Psoas muscle (tissue), 7 donors: ENCODE measurements at regions not wholly inside any gene's neighbourhood (a gene's known extent, or its start where the extent isn't known, plus 50 kb on each side); places are given as distances from the start of the nearest gene placed in this dataset.
"Not testable (repeated sequence)": the region's sequence is repeated elsewhere in the genome, so short reads cannot be mapped to it uniquely, and the experiment has no call there.

Source experiments
- ATAC-seq, 4 donors: fragments of 200-7000 bp; cut with Tn5 transposase; one replicate each; pipeline ENCODE4 v1.9.1; 2020; ENCODE audit warnings: moderate library complexity in 3 of 4, mild to moderate bottlenecking in 2 of 4
- DNase-seq, 2 donors: peaks; one replicate each; pipeline ENCODE4 v3.0.0-alpha.2; 2020
- H3K27ac ChIP-seq: fragments of 200-600 bp; one replicate; pipeline ENCODE4 v1.8.0; 2022
- H3K27me3 ChIP-seq, 3 donors: fragments of 200-600 bp in 1 of 3; one replicate each; pipeline versions ENCODE4 v1.6.1 to v1.8.0; 2013 to 2022; ENCODE audit warnings: low read length in 2 of 3, mild to moderate bottlenecking in 2 of 3, moderate library complexity in 1 of 3; ENCODE audit not compliant: insufficient read depth in 3 of 3
- H3K36me3 ChIP-seq, 2 donors: fragments of 200-600 bp in 1 of 2; one replicate each; pipeline versions ENCODE4 v1.6.1 to v1.8.0; 2013 to 2022; ENCODE audit warnings: low read depth in 1 of 2, mild to moderate bottlenecking in 1 of 2, moderate library complexity in 1 of 2; ENCODE audit not compliant: insufficient read depth in 1 of 2
- H3K4me1 ChIP-seq: fragments of 200-600 bp; one replicate; pipeline ENCODE4 v1.8.0; 2022
- H3K4me3 ChIP-seq: fragments of 200-600 bp; one replicate; pipeline ENCODE4 v1.8.0; 2022; ENCODE audit warnings: mild to moderate bottlenecking
- H3K9me3 ChIP-seq: fragments of 200-600 bp; one replicate; pipeline ENCODE4 v1.8.0; 2022
- WGBS, 3 donors: extraction: QIAGEN DNeasy Blood & Tissue Kit; methylation state at CpG; one replicate each; pipeline versions ENCODE4 v1.1.6 to v1.1.7; 2013; 5-methylcytosine and 5-hydroxymethylcytosine counted together
- intact Hi-C, 2 donors: fragments of 100-400 bp; cut with DNase I; formaldehyde crosslinking; loops; one replicate each; pipeline versions ENCODE4 v1.11.0 to v1.14.2; 2022
- TF ChIP-seq, protein P1 (sequence below): fragments of 200-600 bp; IDR thresholded peaks from one replicate; pipeline ENCODE4 v1.8.0; 2022; ENCODE audit warnings: antibody characterized with exemption
- donor health status: healthy with polysubstance abuse.
- donor health status: DM: no; HTN: no; CAD: no; lungs with moderate emphysema.
- donor health status: Bipolar disorder and iron deficiency.
- donor health status: healthy.
- donor health status: DM: yes; HTN: yes; CAD: no.
- donor health status: DM: no; HTN: no; CAD: no.
- donor health status: DM: yes; HTN: yes; CAD: no.

DNA sequence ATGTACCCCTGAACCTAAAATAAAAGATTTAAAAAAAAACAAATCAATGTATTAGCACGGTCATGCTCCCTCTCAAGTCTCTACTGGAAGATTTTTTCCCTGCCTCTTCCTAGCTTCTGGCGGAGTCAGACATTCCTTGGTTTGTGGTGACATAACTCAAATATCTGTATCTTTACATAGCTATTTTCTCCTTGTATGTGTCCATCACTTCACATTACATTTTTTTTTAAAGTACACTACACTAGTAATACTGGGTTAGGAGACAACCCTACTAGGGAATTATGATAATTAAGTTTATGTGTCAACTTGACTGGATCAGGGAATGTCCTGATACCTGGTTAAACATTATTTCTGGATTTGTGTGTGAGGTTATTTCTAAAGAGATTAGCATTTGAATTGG is 1197.9 kb downstream of the TECRL start:
- no peak for ATAC-seq
- 54 to 81% (median 70%) methylated on average over 2 of the region's 2 CpGs for WGBS, 3 donors
- TF ChIP-seq, protein P1, sequence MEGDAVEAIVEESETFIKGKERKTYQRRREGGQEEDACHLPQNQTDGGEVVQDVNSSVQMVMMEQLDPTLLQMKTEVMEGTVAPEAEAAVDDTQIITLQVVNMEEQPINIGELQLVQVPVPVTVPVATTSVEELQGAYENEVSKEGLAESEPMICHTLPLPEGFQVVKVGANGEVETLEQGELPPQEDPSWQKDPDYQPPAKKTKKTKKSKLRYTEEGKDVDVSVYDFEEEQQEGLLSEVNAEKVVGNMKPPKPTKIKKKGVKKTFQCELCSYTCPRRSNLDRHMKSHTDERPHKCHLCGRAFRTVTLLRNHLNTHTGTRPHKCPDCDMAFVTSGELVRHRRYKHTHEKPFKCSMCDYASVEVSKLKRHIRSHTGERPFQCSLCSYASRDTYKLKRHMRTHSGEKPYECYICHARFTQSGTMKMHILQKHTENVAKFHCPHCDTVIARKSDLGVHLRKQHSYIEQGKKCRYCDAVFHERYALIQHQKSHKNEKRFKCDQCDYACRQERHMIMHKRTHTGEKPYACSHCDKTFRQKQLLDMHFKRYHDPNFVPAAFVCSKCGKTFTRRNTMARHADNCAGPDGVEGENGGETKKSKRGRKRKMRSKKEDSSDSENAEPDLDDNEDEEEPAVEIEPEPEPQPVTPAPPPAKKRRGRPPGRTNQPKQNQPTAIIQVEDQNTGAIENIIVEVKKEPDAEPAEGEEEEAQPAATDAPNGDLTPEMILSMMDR, result no peak
- H3K4me3 ChIP-seq, result no peak overlapping the region
- H3K36me3 ChIP-seq, result no peaks in the 10 kb centered on the region
- no peaks in the 10 kb centered on the region for H3K9me3 ChIP-seq
- no peaks in the 10 kb centered on the region for H3K27me3 ChIP-seq
- DNase-seq, result no peak
- H3K4me1 ChIP-seq, result no peaks in the 10 kb centered on the region
- no peak overlapping the region for H3K27ac ChIP-seq
- intact Hi-C loops, result no loop called here

DNA sequence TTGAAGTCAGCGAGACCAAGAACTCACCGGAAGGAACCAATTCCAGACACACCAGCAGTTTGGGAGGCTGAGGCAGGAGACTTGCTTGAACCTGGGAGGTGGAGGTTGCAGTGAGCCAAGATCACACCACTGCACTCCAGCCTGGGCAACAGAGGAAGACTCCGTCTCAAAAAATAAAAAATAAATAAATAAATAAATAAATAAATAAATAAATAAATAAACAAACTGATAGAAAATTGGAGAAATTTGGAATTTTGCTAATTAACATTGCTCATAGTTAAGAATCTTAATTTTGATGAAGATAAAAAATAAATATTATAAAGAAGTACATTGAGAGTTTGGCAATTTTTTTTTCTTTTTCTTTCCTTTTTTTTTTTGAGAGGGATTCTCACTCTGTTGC is 1216.2 kb downstream of the TECRL start:
- intact Hi-C loops, ATAC-seq: not testable (repeated sequence)
- WGBS, 3 donors, result 93 to 95% (median 94%) methylated on average over 3 of the region's 3 CpGs

DNA sequence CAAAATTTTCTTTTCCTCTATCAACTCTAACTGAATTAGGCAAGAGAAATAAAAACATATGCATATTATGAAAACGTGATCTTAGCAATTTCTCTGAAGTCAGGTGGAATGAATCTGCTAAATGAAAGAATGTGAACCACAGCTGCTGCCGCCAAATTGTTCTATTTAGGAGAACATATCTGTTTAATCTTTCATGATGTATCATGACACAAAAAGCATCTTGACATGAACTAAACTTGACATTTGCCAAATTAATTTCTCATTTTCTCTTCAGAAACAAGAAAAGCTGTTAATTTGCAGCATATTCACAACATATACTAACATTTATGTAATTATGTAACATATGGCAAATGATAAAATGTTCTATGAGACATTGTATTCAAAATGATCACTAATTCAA is 1237.9 kb downstream of the TECRL start:
- H3K4me1 ChIP-seq, result no peaks in the 10 kb centered on the region
- no peak for ATAC-seq
- DNase-seq, result no peak
- WGBS, 3 donors, result 48 to 59% (median 56%) methylated on average over 2 of the region's 2 CpGs
- no peaks in the 10 kb centered on the region for H3K36me3 ChIP-seq
- no peak overlapping the region for H3K27ac ChIP-seq
- H3K9me3 ChIP-seq, result no peaks in the 10 kb centered on the region
- intact Hi-C loops, result no loop called here
- TF ChIP-seq, protein P1, result no peak
- no peaks in the 10 kb centered on the region for H3K27me3 ChIP-seq
- H3K4me3 ChIP-seq, result no peak overlapping the region

More for the DNA sequence above, 1216.2 kb downstream of the TECRL start:
- not testable (repeated sequence) for H3K9me3 ChIP-seq, H3K4me1 ChIP-seq, H3K36me3 ChIP-seq, H3K27ac ChIP-seq, DNase-seq, H3K27me3 ChIP-seq, H3K4me3 ChIP-seq

DNA sequence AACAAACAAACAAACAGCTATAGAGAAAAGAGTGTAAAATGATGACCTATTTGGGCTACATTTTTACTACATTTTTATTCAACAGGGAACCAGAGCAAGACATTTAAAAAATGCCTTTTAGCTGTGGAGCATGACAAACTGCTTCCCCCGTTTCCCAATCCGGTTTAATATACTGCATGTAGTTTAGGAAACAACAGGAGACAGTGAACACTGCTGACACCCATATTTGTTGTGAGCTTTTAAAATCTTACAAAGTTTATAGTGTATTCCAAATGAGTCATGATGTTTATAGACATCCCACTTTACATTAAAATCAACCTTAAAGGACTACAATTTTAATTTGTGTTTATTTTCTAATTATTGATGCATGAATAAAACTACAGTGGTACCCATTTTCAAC is 1238.3 kb downstream of the TECRL start:
- no peak overlapping the region for H3K27ac ChIP-seq
- intact Hi-C loops, result no loop called here
- H3K4me1 ChIP-seq, result no peaks in the 10 kb centered on the region
- ATAC-seq (no peak), DNase-seq (no peak)
- 34 to 53% (median 41%) methylated on average over 2 of the region's 2 CpGs for WGBS, 3 donors
- H3K9me3 ChIP-seq, result no peaks in the 10 kb centered on the region
- no peaks in the 10 kb centered on the region for H3K36me3 ChIP-seq
- TF ChIP-seq, protein P1, result no peak
- H3K27me3 ChIP-seq, result no peaks in the 10 kb centered on the region
- no peak overlapping the region for H3K4me3 ChIP-seq

DNA sequence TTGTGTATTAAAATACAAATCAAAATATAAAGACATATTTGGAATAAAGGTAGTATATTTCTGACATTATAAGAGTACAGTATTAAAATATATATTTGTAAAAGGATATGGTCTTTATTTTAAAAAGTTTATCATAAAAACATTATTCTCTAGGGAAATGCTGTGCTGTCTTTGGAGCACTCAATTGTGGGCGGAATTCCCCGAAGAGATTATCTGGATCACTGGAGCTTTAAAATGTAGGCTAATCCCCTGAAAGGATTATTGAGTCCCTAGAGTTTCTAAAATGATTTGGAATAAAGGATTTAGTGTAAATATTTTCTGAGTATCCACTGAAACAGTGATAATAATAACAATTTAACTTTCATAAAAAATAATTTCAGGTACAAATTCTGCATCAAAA is 1239.4 kb downstream of the TECRL start:
- Histone ChIP-seq H3K27me3 (no peaks in the 10 kb centered on the region), H3K27ac (no peak overlapping the region), H3K4me1 (no peaks in the 10 kb centered on the region), H3K4me3 (no peak overlapping the region), H3K9me3 (no peaks in the 10 kb centered on the region), H3K36me3 (no peaks in the 10 kb centered on the region)
- intact Hi-C loops, result no loop called here
- DNase-seq, result no peak
- no peak for ATAC-seq
- TF ChIP-seq, protein P1, result no peak
- WGBS, 3 donors, result 73 to 81% (median 78%) methylated on average over 2 of the region's 2 CpGs
